Calu3 (cell line): ENCODE measurements at regions not wholly inside any gene's neighbourhood (a gene's known extent, or its start where the extent isn't known, plus 50 kb on each side); places are given as distances from the start of the nearest gene placed in this dataset.

Experiments
- BruUV-seq: library from RNA; stranded (reverse); fragments of 400-500 nt; replicated peaks from 2 replicates; lab custom pipeline; 2021; lab: Mats Ljungman, UMichigan
- CTCF ChIA-PET: fragments of 300-600 bp; sonication (Branson Sonifier 250); formaldehyde crosslinking; loops from one replicate; lab custom pipeline; 2022; ENCODE audit warnings: antibody characterized with exemption; lab: Charles Lee
- DNase-seq: peaks from one replicate; pipeline ENCODE4 v3.0.0; 2022
- H3K27ac Mint-ChIP-seq: one replicate; pipeline ENCODE4 v1.8.0; 2022; ENCODE audit warnings: mixed read lengths; ENCODE audit not compliant: unreplicated experiment
- H3K27me3 Mint-ChIP-seq: one replicate; pipeline ENCODE4 v1.8.0; 2022; ENCODE audit warnings: mixed read lengths; ENCODE audit not compliant: unreplicated experiment
- H3K36me3 Mint-ChIP-seq: one replicate; pipeline ENCODE4 v1.8.0; 2022; ENCODE audit warnings: mild to moderate bottlenecking, moderate library complexity, mixed read lengths; ENCODE audit not compliant: insufficient read depth, unreplicated experiment
- H3K4me1 Mint-ChIP-seq: one replicate; pipeline ENCODE4 v1.8.0; 2022; ENCODE audit warnings: mild to moderate bottlenecking, low read depth, mixed read lengths; ENCODE audit not compliant: unreplicated experiment
- H3K4me3 Mint-ChIP-seq: one replicate; pipeline ENCODE4 v1.8.0; 2022; ENCODE audit warnings: mild to moderate bottlenecking, low read depth, moderate library complexity, mixed read lengths; ENCODE audit not compliant: unreplicated experiment
- H3K9me3 Mint-ChIP-seq: one replicate; pipeline ENCODE4 v1.8.0; 2022; ENCODE audit warnings: low read depth, mixed read lengths; ENCODE audit not compliant: unreplicated experiment
- intact Hi-C: fragments of 100-400 bp; cut with micrococcal nuclease; formaldehyde crosslinking; loops from one replicate; pipeline ENCODE4 v1.10.0; 2022; ENCODE audit not compliant: unreplicated experiment
- TF ChIP-seq, protein P1 (sequence below): fragments of 200-600 bp; IDR thresholded peaks from one replicate; pipeline ENCODE4 v1.8.0; 2022; ENCODE audit warnings: antibody characterized with exemption; ENCODE audit not compliant: unreplicated experiment

GRCh38 chr4:123672987-123673386 lies 276.4 kb downstream of the SPRY1 start:
- no peak for DNase-seq
- no TSS peak for BruUV-seq
- Mint-ChIP-seq H3K9me3 (no peaks in the 10 kb centered on the region), H3K36me3 (no peaks in the 10 kb centered on the region), H3K27ac (no peak overlapping the region), H3K4me3 (no peak overlapping the region), H3K4me1 (peaks cover 19% of the 10 kb centered on the region), H3K27me3 (no peaks in the 10 kb centered on the region)
- intact Hi-C loops, result loop anchor here (5.0 kb wide), 1 partner anchor 444 kb away; no protein-coding TSS in a partner anchor
- CTCF ChIA-PET, result no interaction called here
- TF ChIP-seq, protein P1, sequence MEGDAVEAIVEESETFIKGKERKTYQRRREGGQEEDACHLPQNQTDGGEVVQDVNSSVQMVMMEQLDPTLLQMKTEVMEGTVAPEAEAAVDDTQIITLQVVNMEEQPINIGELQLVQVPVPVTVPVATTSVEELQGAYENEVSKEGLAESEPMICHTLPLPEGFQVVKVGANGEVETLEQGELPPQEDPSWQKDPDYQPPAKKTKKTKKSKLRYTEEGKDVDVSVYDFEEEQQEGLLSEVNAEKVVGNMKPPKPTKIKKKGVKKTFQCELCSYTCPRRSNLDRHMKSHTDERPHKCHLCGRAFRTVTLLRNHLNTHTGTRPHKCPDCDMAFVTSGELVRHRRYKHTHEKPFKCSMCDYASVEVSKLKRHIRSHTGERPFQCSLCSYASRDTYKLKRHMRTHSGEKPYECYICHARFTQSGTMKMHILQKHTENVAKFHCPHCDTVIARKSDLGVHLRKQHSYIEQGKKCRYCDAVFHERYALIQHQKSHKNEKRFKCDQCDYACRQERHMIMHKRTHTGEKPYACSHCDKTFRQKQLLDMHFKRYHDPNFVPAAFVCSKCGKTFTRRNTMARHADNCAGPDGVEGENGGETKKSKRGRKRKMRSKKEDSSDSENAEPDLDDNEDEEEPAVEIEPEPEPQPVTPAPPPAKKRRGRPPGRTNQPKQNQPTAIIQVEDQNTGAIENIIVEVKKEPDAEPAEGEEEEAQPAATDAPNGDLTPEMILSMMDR, result no peak

DNA sequence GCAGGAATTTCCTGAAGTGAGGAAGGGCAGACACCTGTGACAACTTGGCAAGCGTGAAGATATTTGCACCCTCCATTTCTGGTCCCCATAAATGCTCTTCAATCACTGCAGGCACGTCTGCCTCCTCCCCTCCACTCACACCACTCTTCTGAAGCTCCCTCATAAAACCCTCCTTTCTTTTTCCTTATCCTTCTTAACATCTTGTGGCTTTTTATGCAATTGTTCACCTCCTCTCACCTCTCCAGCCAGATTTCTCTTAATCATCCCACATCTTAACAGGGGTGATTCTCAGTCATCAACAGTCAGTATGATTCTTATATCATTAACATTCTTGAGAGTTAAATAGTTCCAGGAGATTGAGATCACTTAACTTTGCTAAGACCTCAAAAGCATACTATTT lies 277.4 kb downstream of the SPRY1 start:
- TF ChIP-seq, protein P1, result no peak
- H3K4me1 Mint-ChIP-seq, result peaks cover 19% of the 10 kb centered on the region
- H3K36me3 Mint-ChIP-seq, result no peaks in the 10 kb centered on the region
- no TSS peak for BruUV-seq
- no peaks in the 10 kb centered on the region for H3K9me3 Mint-ChIP-seq
- intact Hi-C loops, result loop anchor here (5.0 kb wide), 1 partner anchor 443 kb away; no protein-coding TSS in a partner anchor
- no peak for DNase-seq
- H3K27ac Mint-ChIP-seq, result peak overlapping the region; percentile 45
- H3K4me3 Mint-ChIP-seq, result no peak overlapping the region
- H3K27me3 Mint-ChIP-seq, result no peaks in the 10 kb centered on the region
- CTCF ChIA-PET, result no interaction called here

DNA sequence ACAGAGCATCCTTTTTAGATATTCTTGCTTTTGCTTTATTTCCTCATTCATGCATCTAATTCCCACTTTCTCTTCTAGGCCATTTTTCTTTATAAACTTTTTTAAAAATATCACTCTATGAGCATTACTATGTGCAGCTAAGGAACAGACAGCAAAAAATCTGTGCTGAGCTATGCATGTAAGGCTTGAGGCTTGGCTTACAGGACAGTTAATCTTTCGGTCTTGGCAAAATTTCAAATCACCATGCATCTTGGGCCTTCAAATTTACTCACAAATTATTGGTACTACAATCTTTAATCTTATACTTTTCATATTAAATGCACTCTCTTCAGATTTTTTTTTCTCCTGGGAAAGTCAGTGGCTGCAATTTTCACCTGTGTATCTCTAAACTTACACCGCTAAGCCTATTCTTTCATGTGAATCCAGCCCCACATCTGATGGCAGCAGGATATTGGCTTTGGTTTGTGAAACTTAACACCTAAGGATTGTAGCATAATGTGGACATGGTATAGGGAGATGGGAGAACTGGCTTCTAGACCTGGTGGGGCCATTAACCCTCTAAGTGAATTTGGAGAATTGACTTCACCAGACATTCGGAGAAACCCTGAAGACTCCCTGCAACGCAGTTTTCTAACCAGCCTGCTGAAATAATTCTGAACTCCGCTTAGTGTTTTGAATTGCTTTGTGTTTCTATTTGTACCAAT lies 278.3 kb downstream of the SPRY1 start:
- no peaks in the 10 kb centered on the region for H3K27me3 Mint-ChIP-seq
- intact Hi-C loops, result loop anchor here (5.0 kb wide), 1 partner anchor 442 kb away; no protein-coding TSS in a partner anchor
- CTCF ChIA-PET, result no interaction called here
- peaks cover 19% of the 10 kb centered on the region for H3K4me1 Mint-ChIP-seq
- H3K36me3 Mint-ChIP-seq, result no peaks in the 10 kb centered on the region
- no peak overlapping the region for H3K4me3 Mint-ChIP-seq
- no peak for DNase-seq
- no TSS peak for BruUV-seq
- no peaks in the 10 kb centered on the region for H3K9me3 Mint-ChIP-seq
- H3K27ac Mint-ChIP-seq, result no peak overlapping the region
- TF ChIP-seq, protein P1, result no peak

- CTCF ChIA-PET, result no interaction called here
- no peaks in the 10 kb centered on the region for H3K27me3 Mint-ChIP-seq
- H3K36me3 Mint-ChIP-seq, result no peaks in the 10 kb centered on the region
- peaks cover 19% of the 10 kb centered on the region for H3K4me1 Mint-ChIP-seq
- no TSS peak for BruUV-seq
- no peak overlapping the region for H3K4me3 Mint-ChIP-seq
- DNase-seq, result no peak
- TF ChIP-seq, protein P1, result no peak
- intact Hi-C loops, result no loop called here
- H3K27ac Mint-ChIP-seq, result no peak overlapping the region
- H3K9me3 Mint-ChIP-seq, result no peaks in the 10 kb centered on the region
These were observed 279.0 kb downstream of the SPRY1 start for GRCh38 chr4:123675567-123675966.
